Esophagus squamous epithelium (tissue), 5 donors: ENCODE measurements at regions not wholly inside any gene's neighbourhood (a gene's known extent, or its start where the extent isn't known, plus 50 kb on each side); places are given as distances from the start of the nearest gene placed in this dataset.
A peak's percentile ranks its signal among the peaks of the same experiment; 100 is the strongest.

Experiments
- DNase-seq: peaks from one replicate; lab custom pipeline; 2025; lab: John Stamatoyannopoulos, UW
- H3K27ac ChIP-seq, 4 donors: fragments of 200-600 bp; sonication (generic); one replicate each; pipeline ENCODE4 v1.5.1; 2016 to 2019; ENCODE audit warnings: mild to moderate bottlenecking in 1 of 4
- H3K27me3 ChIP-seq, 4 donors: fragments of 200-600 bp; sonication (generic); 1 replicate in 3 of 4; 2 replicates in 1 of 4; pipeline versions ENCODE4 v1.5.1 to v1.6.0; 2017 to 2021; ENCODE audit warnings: antibody characterized with exemption in 1 of 4
- H3K36me3 ChIP-seq, 3 donors: fragments of 200-600 bp; sonication (generic); one replicate each; pipeline ENCODE4 v1.5.1; 2016 to 2019
- H3K4me1 ChIP-seq, 3 donors: fragments of 200-600 bp; sonication (generic); one replicate each; pipeline ENCODE4 v1.5.1; 2017 to 2019
- H3K4me3 ChIP-seq, 4 donors: fragments of 200-600 bp; sonication (generic); 1 replicate in 3 of 4; 2 replicates in 1 of 4; pipeline ENCODE4 v1.5.1; 2016 to 2019; ENCODE audit warnings: mild to moderate bottlenecking in 2 of 4, moderate library complexity in 1 of 4
- H3K9me3 ChIP-seq, 3 donors: fragments of 200-600 bp; sonication (generic); one replicate each; pipeline ENCODE4 v1.5.1; 2016 to 2019
- CTCF ChIP-seq, 6 experiments: fragments of 450-650 bp in 4 of 6; fragments of 200-600 bp in 2 of 6; sonication (generic) in 2 of 6; IDR thresholded peaks; one replicate each; pipeline ENCODE4 v1.5.1; 2016 to 2019; ENCODE audit warnings: antibody characterized with exemption in 6 of 6, mild to moderate bottlenecking in 4 of 6, moderate library complexity in 4 of 6
- POLR2A ChIP-seq, 4 donors: fragments of 450-650 bp; IDR thresholded peaks; one replicate each; pipeline ENCODE4 v1.6.1; 2017; ENCODE audit warnings: antibody characterized with exemption in 4 of 4, mild to moderate bottlenecking in 4 of 4, moderate library complexity in 3 of 4
- WGBS, 2 donors: methylation state at CpG; one replicate each; pipeline ENCODE4 v1.1.5; 2018; 5-methylcytosine and 5-hydroxymethylcytosine counted together
- intact Hi-C: fragments of 100-400 bp; cut with DNase I; formaldehyde crosslinking; loops from one replicate; pipeline ENCODE4 v1.15.0; 2022
- donor health status: DM: yes; HTN: yes; CAD: no.

- H3K27ac ChIP-seq = no peak overlapping the region
- TF ChIP-seq CTCF (IDR thresholded peaks at IDR 0.05) (no peak), POLR2A (IDR thresholded peaks at IDR 0.05) (no peak)
- peaks cover 0 to 15% (median 12%) of the 10 kb centered on the region in 3 donors for H3K4me1 ChIP-seq
- no peaks in the 10 kb centered on the region for H3K36me3 ChIP-seq
- intact Hi-C loops = no loop called here
- no peaks in the 10 kb centered on the region for H3K9me3 ChIP-seq
- no peak for DNase-seq
- H3K4me3 ChIP-seq = no peak overlapping the region
- H3K27me3 ChIP-seq = no peaks in the 10 kb centered on the region
These were observed 107.4 kb downstream of the NR1D2 start for GRCh38 chr3:24052446-24052845.

GRCh38 chr3:24058940-24059705 is 114.0 kb downstream of the NR1D2 start:
- no peaks in the 10 kb centered on the region for H3K27me3 ChIP-seq
- H3K4me1 ChIP-seq = peaks cover 0 to 18% (median 11%) of the 10 kb centered on the region in 3 donors
- WGBS, 2 donors = 13 to 50% methylated on average over 2 of the region's 2 CpGs
- intact Hi-C loops = no loop called here
- no peak overlapping the region for H3K27ac ChIP-seq
- no peaks in the 10 kb centered on the region for H3K9me3 ChIP-seq
- DNase-seq = no peak
- H3K36me3 ChIP-seq = no peaks in the 10 kb centered on the region
- no peak overlapping the region for H3K4me3 ChIP-seq
- TF ChIP-seq CTCF (IDR thresholded peaks at IDR 0.05) (no peak), POLR2A (IDR thresholded peaks at IDR 0.05) (no peak)

GRCh38 chr3:24060055-24060454 is 115.0 kb downstream of the NR1D2 start:
- peak overlapping the region in 2 of 4 donors; percentile 18 to 33 for H3K27ac ChIP-seq
- 32 to 34% methylated on average over 3 of the region's 3 CpGs for WGBS, 2 donors
- no peak overlapping the region for H3K4me3 ChIP-seq
- no peaks in the 10 kb centered on the region for H3K27me3 ChIP-seq
- peaks cover 0 to 18% (median 11%) of the 10 kb centered on the region in 3 donors for H3K4me1 ChIP-seq
- TF ChIP-seq POLR2A (IDR thresholded peaks at IDR 0.05) = no peak
- peak in 1 of 6 experiments; percentile 15 for TF ChIP-seq CTCF (IDR thresholded peaks at IDR 0.05)
- H3K9me3 ChIP-seq = no peaks in the 10 kb centered on the region
- no peak for DNase-seq
- no peaks in the 10 kb centered on the region for H3K36me3 ChIP-seq
- intact Hi-C loops = no loop called here

- no peak for TF ChIP-seq POLR2A (IDR thresholded peaks at IDR 0.05)
- TF ChIP-seq CTCF (IDR thresholded peaks at IDR 0.05) = no peak
- H3K36me3 ChIP-seq = no peaks in the 10 kb centered on the region
- no peak for DNase-seq
- peaks cover 0 to 18% (median 11%) of the 10 kb centered on the region in 3 donors for H3K4me1 ChIP-seq
- intact Hi-C loops = no loop called here
- no peak overlapping the region for H3K4me3 ChIP-seq
- H3K27ac ChIP-seq = no peak overlapping the region
- no peaks in the 10 kb centered on the region for H3K9me3 ChIP-seq
- 55 to 67% methylated on average over 3 of the region's 3 CpGs for WGBS, 2 donors
- no peaks in the 10 kb centered on the region for H3K27me3 ChIP-seq
These were observed 117.8 kb downstream of the NR1D2 start for GRCh38 chr3:24062916-24063315.
